Sigmoid colon (tissue), 4 donors: ENCODE measurements at regions not wholly inside any gene's neighbourhood (a gene's known extent, or its start where the extent isn't known, plus 50 kb on each side); places are given as distances from the start of the nearest gene placed in this dataset.

ENCODE experiments used
- EP300 ChIP-seq, 4 donors: sonication (generic); formaldehyde crosslinking; IDR thresholded peaks; one replicate each; pipeline ENCODE4 v1.6.1; 2017; ENCODE audit warnings: antibody characterized with exemption in 4 of 4
- POLR2A ChIP-seq, 2 donors: fragments of 450-650 bp; IDR thresholded peaks; one replicate each; pipeline ENCODE4 v1.6.1; 2016; ENCODE audit warnings: antibody characterized with exemption in 2 of 2, mild to moderate bottlenecking in 2 of 2, moderate library complexity in 2 of 2
- POLR2AphosphoS5 ChIP-seq, 4 donors: sonication (generic); formaldehyde crosslinking; IDR thresholded peaks; one replicate each; pipeline ENCODE4 v1.6.1; 2017; ENCODE audit warnings: antibody characterized with exemption in 4 of 4
- TF ChIP-seq, protein P1 (sequence below), 4 experiments: fragments of 450-650 bp in 3 of 4; fragments of 200-600 bp in 1 of 4; IDR thresholded peaks; one replicate each; pipeline ENCODE4 v1.5.1; 2016 to 2019; ENCODE audit warnings: antibody characterized with exemption in 4 of 4, mild to moderate bottlenecking in 3 of 4, moderate library complexity in 2 of 4

GRCh38 chr1:110734133-110734680 is 59.5 kb upstream of the KCNA3 start:
- TF ChIP-seq, protein P1, sequence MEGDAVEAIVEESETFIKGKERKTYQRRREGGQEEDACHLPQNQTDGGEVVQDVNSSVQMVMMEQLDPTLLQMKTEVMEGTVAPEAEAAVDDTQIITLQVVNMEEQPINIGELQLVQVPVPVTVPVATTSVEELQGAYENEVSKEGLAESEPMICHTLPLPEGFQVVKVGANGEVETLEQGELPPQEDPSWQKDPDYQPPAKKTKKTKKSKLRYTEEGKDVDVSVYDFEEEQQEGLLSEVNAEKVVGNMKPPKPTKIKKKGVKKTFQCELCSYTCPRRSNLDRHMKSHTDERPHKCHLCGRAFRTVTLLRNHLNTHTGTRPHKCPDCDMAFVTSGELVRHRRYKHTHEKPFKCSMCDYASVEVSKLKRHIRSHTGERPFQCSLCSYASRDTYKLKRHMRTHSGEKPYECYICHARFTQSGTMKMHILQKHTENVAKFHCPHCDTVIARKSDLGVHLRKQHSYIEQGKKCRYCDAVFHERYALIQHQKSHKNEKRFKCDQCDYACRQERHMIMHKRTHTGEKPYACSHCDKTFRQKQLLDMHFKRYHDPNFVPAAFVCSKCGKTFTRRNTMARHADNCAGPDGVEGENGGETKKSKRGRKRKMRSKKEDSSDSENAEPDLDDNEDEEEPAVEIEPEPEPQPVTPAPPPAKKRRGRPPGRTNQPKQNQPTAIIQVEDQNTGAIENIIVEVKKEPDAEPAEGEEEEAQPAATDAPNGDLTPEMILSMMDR (IDR thresholded peaks at IDR 0.05), result no peak
- TF ChIP-seq POLR2A (IDR thresholded peaks at IDR 0.05) (no peak), EP300 (IDR thresholded peaks at IDR 0.05) (no peak), POLR2AphosphoS5 (IDR thresholded peaks at IDR 0.05) (no peak)
